HCT116 (cell line): ENCODE measurements at regions not wholly inside any gene's neighbourhood (a gene's known extent, or its start where the extent isn't known, plus 50 kb on each side); places are given as distances from the start of the nearest gene placed in this dataset.

ENCODE experiments used
- CTCF ChIP-seq, 3 experiments: fragments of 200-600 bp in 1 of 3; sonication (generic) in 1 of 3; IDR thresholded peaks in 2 of 3; conservative IDR thresholded peaks in 1 of 3; 2 replicates each; pipeline ENCODE4 v1.5.1; 2012 to 2017; ENCODE audit warnings: low read depth in 2 of 3, low read length in 2 of 3, antibody characterized with exemption in 1 of 3, borderline replicate concordance in 1 of 3, control low read depth in 1 of 3, mild to moderate bottlenecking in 1 of 3, mixed read lengths in 1 of 3, mixed run types in 1 of 3, moderate library complexity in 1 of 3; ENCODE audit not compliant: insufficient read depth in 1 of 3
- EGR1 ChIP-seq: IDR thresholded peaks from 2 replicates; pipeline ENCODE4 v1.6.1; 2012; ENCODE audit warnings: low read depth
- ELF1 ChIP-seq: IDR thresholded peaks from 2 replicates; pipeline ENCODE4 v1.6.1; 2012; ENCODE audit warnings: low read depth, borderline replicate concordance
- EZH2 ChIP-seq: fragments of 200-600 bp; sonication (generic); IDR thresholded peaks from 2 replicates; pipeline ENCODE4 v1.6.1; 2017; ENCODE audit warnings: antibody characterized with exemption, mixed run types
- JUND ChIP-seq: IDR thresholded peaks from 2 replicates; pipeline ENCODE4 v1.6.1; 2012
- POLR2A ChIP-seq: IDR thresholded peaks from 2 replicates; pipeline ENCODE4 v1.7.0; 2011; ENCODE audit warnings: borderline replicate concordance; ENCODE audit not compliant: insufficient read depth, insufficient read length; ENCODE audit errors: extremely low read depth
- REST ChIP-seq: IDR thresholded peaks from 2 replicates; pipeline ENCODE4 v1.6.1; 2012; ENCODE audit warnings: low read depth
- TCF7L2 ChIP-seq: IDR thresholded peaks from 2 replicates; pipeline ENCODE4 v1.7.0; 2011; ENCODE audit warnings: borderline replicate concordance, inconsistent platforms; ENCODE audit not compliant: insufficient read depth, insufficient read length; ENCODE audit errors: extremely low read depth

- TF ChIP-seq ELF1 (no peak), CTCF (IDR thresholded peaks at IDR 0.05 in 2 of 3, conservative IDR thresholded peaks at IDR 0.05 in 1 of 3; ENCODE audit: borderline replicate concordance in 1 of 3, insufficient read depth in 1 of 3, low read depth in 2 of 3, low read length in 2 of 3) (no peak), REST (no peak), EGR1 (no peak), POLR2A (no peak), TCF7L2 (no peak), EZH2 (no peak), JUND (no peak)
These were observed 182.8 kb downstream of the CD47 start for GRCh38 chr3:107907996-107908395.
